SK-N-SH treated with all-trans-retinoic acid at 6 μM for 48 hours (cell line): ENCODE measurements at regions not wholly inside any gene's neighbourhood (a gene's known extent, or its start where the extent isn't known, plus 50 kb on each side); places are given as distances from the start of the nearest gene placed in this dataset.

ENCODE experiments used
- ATAC-seq: fragments of 200-7000 bp; cut with Tn5 transposase; 3 replicates; pipeline ENCODE4 v1.9.1; 2020; ENCODE audit warnings: mild to moderate bottlenecking, moderate library complexity
- ARNTL ChIP-seq: fragments of 450-650 bp; formaldehyde crosslinking; IDR thresholded peaks from 2 replicates; pipeline ENCODE4 v1.5.0; 2020; ENCODE audit warnings: low read depth, mild to moderate bottlenecking, moderate library complexity, borderline replicate concordance
- CREB5 ChIP-seq: fragments of 250-450 bp; sonication (Bioruptor Pico); IDR thresholded peaks from 2 replicates; pipeline ENCODE4 v1.5.1; 2020; ENCODE audit warnings: low read depth, mild to moderate bottlenecking, moderate library complexity
- CSDC2 ChIP-seq: fragments of 250-450 bp; sonication (Bioruptor Pico); IDR thresholded peaks from 2 replicates; pipeline ENCODE4 v1.5.0; 2020; ENCODE audit warnings: mild to moderate bottlenecking, moderate library complexity
- CSRNP3 ChIP-seq: fragments of 250-450 bp; sonication (Bioruptor Pico); IDR thresholded peaks from 2 replicates; pipeline ENCODE4 v1.5.1; 2021; ENCODE audit warnings: mild to moderate bottlenecking, moderate library complexity
- GLIS3 ChIP-seq: fragments of 250-450 bp; sonication (Bioruptor Pico); IDR thresholded peaks from 2 replicates; pipeline ENCODE4 v1.5.0; 2020; ENCODE audit warnings: mild to moderate bottlenecking, moderate library complexity
- OSR1 ChIP-seq: fragments of 250-450 bp; sonication (Bioruptor Pico); IDR thresholded peaks from 2 replicates; pipeline ENCODE4 v1.8.0; 2022; ENCODE audit warnings: moderate library complexity, mild to moderate bottlenecking, inconsistent platforms
- PATZ1 ChIP-seq: fragments of 250-450 bp; sonication (Bioruptor Pico); IDR thresholded peaks from 2 replicates; pipeline ENCODE4 v1.8.0; 2020; ENCODE audit warnings: mild to moderate bottlenecking, moderate library complexity, borderline replicate concordance
- POU6F1 ChIP-seq: fragments of 250-450 bp; sonication (Bioruptor Pico); IDR thresholded peaks from 2 replicates; pipeline ENCODE4 v1.8.0; 2021; ENCODE audit warnings: low read depth, mild to moderate bottlenecking, moderate library complexity, borderline replicate concordance
- PPARA ChIP-seq: fragments of 250-450 bp; sonication (Bioruptor Pico); IDR thresholded peaks from 2 replicates; pipeline ENCODE4 v1.5.0; 2020; ENCODE audit warnings: mild to moderate bottlenecking, borderline replicate concordance
- RARB ChIP-seq: fragments of 250-450 bp; sonication (Bioruptor Pico); IDR thresholded peaks from 2 replicates; pipeline ENCODE4 v1.8.0; 2021; ENCODE audit warnings: mild to moderate bottlenecking, moderate library complexity
- TCF4 ChIP-seq: fragments of 250-450 bp; sonication (Bioruptor Pico); IDR thresholded peaks from 2 replicates; pipeline ENCODE4 v1.8.0; 2021; ENCODE audit warnings: mild to moderate bottlenecking, moderate library complexity, borderline replicate concordance
- TSHZ2 ChIP-seq: fragments of 250-450 bp; sonication (Bioruptor Pico); IDR thresholded peaks from 2 replicates; pipeline ENCODE4 v1.5.0; 2020; ENCODE audit warnings: mild to moderate bottlenecking, moderate library complexity
- ZC3H10 ChIP-seq: fragments of 250-450 bp; sonication (Bioruptor Pico); IDR thresholded peaks from 2 replicates; pipeline ENCODE4 v1.5.1; 2021; ENCODE audit warnings: mild to moderate bottlenecking, moderate library complexity
- ZFP3 ChIP-seq: fragments of 250-450 bp; sonication (Bioruptor Pico); IDR thresholded peaks from 2 replicates; pipeline ENCODE4 v1.5.0; 2020; ENCODE audit warnings: mild to moderate bottlenecking, moderate library complexity
- ZFP30 ChIP-seq: fragments of 450-650 bp; formaldehyde crosslinking; IDR thresholded peaks from 2 replicates; pipeline ENCODE4 v1.5.0; 2022; ENCODE audit warnings: mild to moderate bottlenecking, moderate library complexity
- ZNF565 ChIP-seq: fragments of 450-650 bp; formaldehyde crosslinking; conservative IDR thresholded peaks from 2 replicates; pipeline ENCODE4 v1.5.0; 2020; ENCODE audit warnings: low read depth, mild to moderate bottlenecking, moderate library complexity
- ZNF70 ChIP-seq: fragments of 450-650 bp; formaldehyde crosslinking; IDR thresholded peaks from 2 replicates; pipeline ENCODE4 v1.5.0; 2020; ENCODE audit warnings: mild to moderate bottlenecking, moderate library complexity
- ZNF8 ChIP-seq: fragments of 450-650 bp; formaldehyde crosslinking; IDR thresholded peaks from 2 replicates; pipeline ENCODE4 v1.5.0; 2020; ENCODE audit warnings: mild to moderate bottlenecking, moderate library complexity

- no peak for ATAC-seq
- no peak for TF ChIP-seq ZC3H10 (CRISPR knock-in tag)
- TF ChIP-seq, all 23 proteins: peak for 0
Observed at GRCh38 chr18:45539491-45539891, 75.8 kb upstream of the SLC14A2 start.

GRCh38 chr18:45540125-45540524, 75.2 kb upstream of the SLC14A2 start:
- TF ChIP-seq CSRNP3 (CRISPR knock-in tag) (no peak), OSR1 (CRISPR knock-in tag) (no peak), ARNTL (CRISPR knock-in tag) (no peak), PPARA (CRISPR knock-in tag) (no peak), ZFP3 (CRISPR knock-in tag) (no peak)

GRCh38 chr18:45541421-45541820, 73.9 kb upstream of the SLC14A2 start:
- TF ChIP-seq PATZ1 (CRISPR knock-in tag) (no peak), OSR1 (CRISPR knock-in tag) (no peak), ZC3H10 (CRISPR knock-in tag) (no peak), ARNTL (CRISPR knock-in tag) (no peak), TCF4 (CRISPR knock-in tag) (no peak), ZNF565 (CRISPR knock-in tag) (no peak), ZFP30 (CRISPR knock-in tag) (no peak), TSHZ2 (CRISPR knock-in tag) (no peak), CSDC2 (CRISPR knock-in tag) (no peak), ZNF8 (CRISPR knock-in tag) (no peak), ZFP3 (CRISPR knock-in tag) (no peak), PPARA (CRISPR knock-in tag) (no peak), GLIS3 (CRISPR knock-in tag) (no peak), CSRNP3 (CRISPR knock-in tag) (no peak), ZNF70 (CRISPR knock-in tag) (no peak)
- no peak for ATAC-seq

More at GRCh38 chr18:45540125-45540524, 75.2 kb upstream of the SLC14A2 start:
- ATAC-seq = no peak

GRCh38 chr18:45542043-45542442, 73.2 kb upstream of the SLC14A2 start:
- TF ChIP-seq CREB5 (no peak), CSDC2 (CRISPR knock-in tag) (no peak), PPARA (CRISPR knock-in tag) (no peak), ARNTL (CRISPR knock-in tag) (no peak), CSRNP3 (CRISPR knock-in tag) (no peak), POU6F1 (no peak), ZNF8 (CRISPR knock-in tag) (no peak), TSHZ2 (CRISPR knock-in tag) (no peak), RARB (CRISPR knock-in tag) (no peak), ZC3H10 (CRISPR knock-in tag) (no peak), TCF4 (CRISPR knock-in tag) (no peak)
- no peak for ATAC-seq
